ENCODE measurements at regions not wholly inside any gene's neighbourhood (a gene's known extent, or its start where the extent isn't known, plus 50 kb on each side); places are given as distances from the start of the nearest gene placed in this dataset.

GRCh38 chr19:30897034-30897433 is 452.2 kb downstream of the TSHZ3 start:
- DNase-seq = no peak

GRCh38 chr19:30896554-30896953 is 452.7 kb downstream of the TSHZ3 start:
- DNase-seq = peak; percentile 2

- no peak for DNase-seq
Measured at GRCh38 chr19:30895946-30896345, 453.3 kb downstream of the TSHZ3 start.

DNA sequence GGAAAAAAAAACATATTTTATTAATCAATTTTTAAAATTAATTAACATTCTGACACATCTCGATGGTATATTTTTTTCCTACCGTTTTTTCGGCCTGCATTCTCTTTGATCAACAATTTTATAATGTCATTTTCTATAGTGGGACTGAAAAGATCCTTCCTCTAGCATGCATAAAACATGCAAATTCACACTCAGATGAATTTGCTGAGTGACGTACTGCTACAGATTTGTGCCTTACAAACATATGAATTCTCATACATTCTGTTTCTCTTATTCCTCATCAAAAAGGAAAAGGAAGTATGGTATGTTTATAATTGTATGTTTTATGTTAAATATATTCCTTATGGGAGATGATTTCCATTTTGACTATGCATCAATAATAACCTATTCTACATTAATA is 458.2 kb downstream of the TSHZ3 start:
- DNase-seq = no peak

GRCh38 chr19:30890033-30890432 is 459.2 kb downstream of the TSHZ3 start:
- DNase-seq = no peak

DNA sequence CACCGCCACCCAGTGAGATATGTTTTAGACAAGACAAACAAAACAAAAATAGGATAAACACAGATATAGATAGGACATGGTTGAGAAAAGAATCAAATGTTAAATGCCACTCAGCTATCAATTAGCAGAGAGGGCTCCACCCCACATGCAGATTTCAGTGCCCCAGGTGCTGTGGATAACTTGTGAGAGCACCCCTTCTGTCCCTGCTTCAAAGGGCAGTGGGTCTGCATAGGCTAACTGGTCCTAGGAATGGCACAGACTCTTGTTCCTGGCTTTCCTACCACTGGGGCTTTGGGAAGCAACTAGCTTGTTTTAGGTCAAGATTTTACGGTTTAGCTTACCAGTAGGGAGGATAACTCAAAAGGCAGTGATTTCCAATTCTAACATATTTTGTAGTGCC is 460.3 kb downstream of the TSHZ3 start:
- DNase-seq = no peak

GRCh38 chr19:30887042-30887441 is 462.2 kb downstream of the TSHZ3 start:
- no peak for DNase-seq

DNA sequence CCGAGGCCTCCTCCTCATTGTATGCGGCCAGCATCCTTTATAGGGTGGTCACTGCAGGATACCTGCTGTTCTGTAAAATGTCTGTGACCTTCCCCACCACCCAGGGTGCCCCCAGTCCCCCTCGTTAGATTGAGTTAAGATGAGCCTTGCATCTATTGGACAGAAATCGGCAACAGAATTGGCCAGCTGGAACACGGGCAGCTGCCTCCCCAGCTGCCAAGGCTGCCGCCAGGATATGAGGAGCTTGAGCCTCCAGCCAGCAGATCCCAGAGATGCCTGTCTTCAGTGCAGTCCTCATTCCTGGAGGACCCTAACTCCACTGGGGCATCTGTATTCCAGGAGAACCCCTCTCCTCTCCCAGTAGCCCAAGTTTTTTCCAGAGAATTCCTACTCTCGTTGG is 463.0 kb downstream of the TSHZ3 start:
- no peak for DNase-seq

GRCh38 chr19:30884146-30884812 is 465.0 kb downstream of the TSHZ3 start:
- DNase-seq = no peak

- DNase-seq = no peak
Measured at GRCh38 chr19:30883071-30883470, 466.2 kb downstream of the TSHZ3 start.

- DNase-seq = no peak
Measured at GRCh38 chr19:30882411-30883005, 466.7 kb downstream of the TSHZ3 start.

DNA sequence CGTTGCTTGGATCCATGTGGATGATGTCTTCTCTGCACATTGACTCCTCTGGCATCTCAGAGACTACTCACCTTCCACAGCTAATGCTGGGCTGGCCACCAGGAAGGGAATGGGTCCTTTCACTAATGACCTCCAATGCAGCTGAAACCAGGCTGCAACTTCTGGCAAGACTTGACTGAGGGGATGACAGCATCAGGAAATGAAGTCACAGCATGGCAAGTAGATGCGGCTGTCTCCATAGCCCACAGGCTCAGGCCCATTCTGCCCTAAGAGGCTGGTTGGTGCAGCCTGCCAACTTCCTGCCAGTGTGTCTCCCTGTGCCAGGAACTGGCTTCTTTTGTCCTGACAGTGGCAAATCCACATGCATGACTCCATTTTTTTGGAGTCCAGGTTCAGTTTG is 467.3 kb downstream of the TSHZ3 start:
- no peak for DNase-seq

DNA sequence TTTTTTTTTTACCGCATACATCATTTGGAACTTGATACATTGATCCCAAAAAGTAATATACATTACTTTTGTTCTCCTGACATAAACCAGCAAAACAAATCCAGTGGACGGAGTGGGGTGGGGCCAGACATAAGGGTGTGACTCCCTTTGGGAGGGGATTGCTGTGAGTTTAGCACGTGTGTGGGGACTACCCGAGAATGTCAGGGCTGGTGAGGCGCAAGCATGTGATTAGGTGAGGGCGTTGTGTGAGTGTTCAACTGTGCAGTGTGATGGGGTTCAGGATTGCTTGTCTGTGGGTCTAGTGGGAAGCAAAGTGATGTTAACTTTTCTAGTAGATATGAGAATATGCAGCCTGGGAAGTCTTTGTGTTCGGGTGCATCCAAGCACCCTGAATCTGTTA is 468.0 kb downstream of the TSHZ3 start:
- DNase-seq = no peak

- DNase-seq = no peak
Measured at GRCh38 chr19:30880551-30880950, 468.7 kb downstream of the TSHZ3 start.

- DNase-seq = no peak
Measured at GRCh38 chr19:30880151-30880550, 469.1 kb downstream of the TSHZ3 start.

GRCh38 chr19:30879736-30880135 is 469.5 kb downstream of the TSHZ3 start:
- DNase-seq = no peak

DNA sequence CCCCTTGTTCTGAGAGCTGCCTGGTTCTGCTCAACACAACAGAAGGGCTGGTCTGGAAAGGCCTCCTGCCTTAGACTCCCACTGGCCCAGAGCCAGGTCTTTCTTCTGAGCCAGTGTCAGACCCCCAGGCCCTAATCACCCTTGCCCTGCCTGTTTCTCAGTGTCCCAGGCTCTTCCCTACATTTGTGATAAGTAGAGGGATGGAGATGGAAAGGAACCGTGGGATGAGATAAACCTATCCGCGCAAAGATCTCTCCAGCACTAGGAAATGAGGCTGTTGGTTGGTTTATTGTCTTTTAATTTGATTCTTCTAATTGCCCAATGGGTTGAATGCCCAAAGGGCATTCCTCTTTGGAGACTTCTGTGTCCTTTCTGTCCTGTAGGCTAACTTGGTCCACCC is 470.0 kb downstream of the TSHZ3 start:
- DNase-seq = no peak

- DNase-seq = no peak
Measured at GRCh38 chr19:30878495-30878894, 470.7 kb downstream of the TSHZ3 start.

DNA sequence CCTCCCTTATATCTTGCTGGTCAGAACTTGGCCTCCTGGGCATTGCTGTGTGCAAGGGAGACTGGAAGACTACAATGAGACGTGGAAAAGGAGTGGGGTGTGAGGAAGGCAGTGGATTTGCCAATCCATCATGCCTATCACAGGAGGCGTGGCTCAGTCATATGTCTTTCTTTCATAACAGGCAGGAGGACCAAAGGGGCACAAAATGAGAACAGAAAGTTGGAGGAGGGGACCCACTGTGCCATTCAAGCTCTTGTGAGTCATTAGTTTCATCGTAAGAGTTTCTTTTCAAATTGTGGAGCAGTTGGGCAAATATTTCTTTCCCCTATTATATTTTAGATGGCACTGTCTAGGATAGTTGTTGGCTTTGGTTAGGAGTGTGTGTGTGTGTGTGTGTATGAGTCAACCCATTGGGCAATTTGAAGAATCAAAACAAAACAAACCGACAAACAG is 471.5 kb downstream of the TSHZ3 start:
- DNase-seq = no peak

GRCh38 chr19:30873691-30874090 is 475.5 kb downstream of the TSHZ3 start:
- no peak for DNase-seq

DNA sequence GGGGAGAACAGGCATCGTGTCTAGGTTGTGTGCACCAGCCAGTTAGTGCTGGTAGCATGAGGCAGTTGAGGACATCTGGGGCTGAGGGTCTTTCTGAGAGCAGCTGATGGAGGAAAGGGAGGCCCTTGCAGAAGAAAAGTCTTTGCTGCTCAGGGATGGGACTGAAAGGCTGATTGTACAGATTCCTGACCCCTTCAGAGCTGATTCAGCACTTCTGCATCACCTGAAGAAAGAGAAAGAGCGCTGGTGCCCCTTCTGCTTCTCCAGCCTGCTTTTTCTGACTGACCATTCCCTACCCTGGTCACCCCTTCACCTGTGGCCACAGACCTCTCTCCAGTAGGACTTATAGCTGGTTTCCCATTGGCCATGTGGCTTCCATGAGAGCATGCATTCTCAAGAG is 476.2 kb downstream of the TSHZ3 start:
- DNase-seq = no peak

- no peak for DNase-seq
Measured at GRCh38 chr19:30871979-30872378, 477.3 kb downstream of the TSHZ3 start.

DNA sequence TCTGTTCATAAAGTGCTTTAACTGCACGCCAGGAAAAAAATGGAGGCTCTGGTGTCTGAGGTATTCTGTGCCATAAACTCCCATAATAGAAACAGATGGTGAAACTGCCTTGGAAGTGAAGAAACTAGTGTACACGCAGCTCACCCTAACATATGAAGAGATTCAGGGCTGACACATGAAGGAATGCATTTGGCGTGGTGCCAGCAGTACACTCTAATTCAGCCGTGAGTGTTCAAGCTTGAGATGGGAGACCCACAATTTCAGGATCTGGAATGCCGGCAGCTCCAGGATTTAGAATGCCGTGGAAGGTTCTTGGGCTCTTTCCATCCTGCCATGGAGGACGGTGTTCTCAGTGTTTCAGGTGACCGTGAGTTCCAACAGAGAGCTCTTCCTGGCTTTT is 478.4 kb downstream of the TSHZ3 start:
- DNase-seq = peak; percentile 40

- DNase-seq = no peak
Measured at GRCh38 chr19:30865511-30865910, 483.7 kb downstream of the TSHZ3 start.

Data from fibroblast of skin of back (primary cell).